GM12875 (cell line): ENCODE measurements at regions not wholly inside any gene's neighbourhood (a gene's known extent, or its start where the extent isn't known, plus 50 kb on each side); places are given as distances from the start of the nearest gene placed in this dataset.
"Not testable (repeated sequence)": the region's sequence is repeated elsewhere in the genome, so short reads cannot be mapped to it uniquely, and the experiment has no call there.

Source experiments
- H3K4me3 ChIP-seq: one replicate; pipeline ENCODE4 v1.5.1; 2011; ENCODE audit warnings: low read depth, low read length, control low read depth
- CTCF ChIP-seq: IDR thresholded peaks from 2 replicates; pipeline ENCODE4 v1.5.1; 2011; ENCODE audit warnings: low read depth, mild to moderate bottlenecking, control low read depth, inconsistent platforms, low read length, moderate library complexity, borderline replicate concordance; ENCODE audit not compliant: insufficient read depth

GRCh38 chrX:65871671-65872311, 168.1 kb downstream of the VSIG4 start:
- TF ChIP-seq CTCF, result peak; percentile 31; the same call in 1 of the 2 replicates
- no peak overlapping the region for H3K4me3 ChIP-seq

GRCh38 chrX:65870544-65870943, 169.3 kb downstream of the VSIG4 start:
- not testable (repeated sequence) for H3K4me3 ChIP-seq

GRCh38 chrX:65866773-65867172, 173.1 kb downstream of the VSIG4 start:
- no peak for TF ChIP-seq CTCF
- H3K4me3 ChIP-seq, result no peak overlapping the region

- H3K4me3 ChIP-seq, result no peak overlapping the region
- no peak for TF ChIP-seq CTCF
These were observed 173.7 kb downstream of the VSIG4 start for GRCh38 chrX:65866146-65866545.

- no peak for TF ChIP-seq CTCF
These were observed 177.2 kb downstream of the VSIG4 start for GRCh38 chrX:65862638-65863037.

GRCh38 chrX:65859299-65859698, 180.6 kb downstream of the VSIG4 start:
- no peak for TF ChIP-seq CTCF
- H3K4me3 ChIP-seq, result no peak overlapping the region

More at GRCh38 chrX:65862638-65863037, 177.2 kb downstream of the VSIG4 start:
- H3K4me3 ChIP-seq, result no peak overlapping the region

- H3K4me3 ChIP-seq, result not testable (repeated sequence)
These were observed 185.4 kb downstream of the VSIG4 start for GRCh38 chrX:65854437-65854836.

- H3K4me3 ChIP-seq, result not testable (repeated sequence)
These were observed 183.9 kb downstream of the MSN start for GRCh38 chrX:65851306-65851705.

GRCh38 chrX:65850821-65851220, 183.4 kb downstream of the MSN start:
- not testable (repeated sequence) for H3K4me3 ChIP-seq

GRCh38 chrX:65846974-65847373, 179.5 kb downstream of the MSN start:
- no peak for TF ChIP-seq CTCF
- H3K4me3 ChIP-seq, result no peak overlapping the region
